K562 (cell line): ENCODE measurements at regions not wholly inside any gene's neighbourhood (a gene's known extent, or its start where the extent isn't known, plus 50 kb on each side); places are given as distances from the start of the nearest gene placed in this dataset.

Experiments used
- ATAC-seq: fragments of 200-7000 bp; cut with Tn5 transposase; 3 replicates; pipeline ENCODE4 v1.9.1; 2020; ENCODE audit warnings: moderate library complexity
- BruUV-seq: library from RNA; stranded (reverse); fragments of 400-500 nt; replicated peaks from 2 replicates; lab custom pipeline; 2021; lab: Mats Ljungman, UMichigan
- CTCF ChIA-PET: fragments of 300-600 bp; formaldehyde crosslinking; extraction: SDS; loops from one replicate; lab custom pipeline; 2021; ENCODE audit warnings: low intra/inter-chr PET ratio; lab: Yijun Ruan, JAX
- POLR2A ChIA-PET: fragments of 300-600, 350-650 bp; sonication (Branson Sonifier 250); formaldehyde crosslinking; extraction: SDS; loops from one replicate; lab custom pipeline; 2021; ENCODE audit warnings: antibody characterized with exemption, inconsistent platforms; lab: Yijun Ruan, JAX
- DNase-seq, 4 experiments: peaks; one replicate each; pipeline versions ENCODE4 v3.0.0 to v3.0.0-alpha.2; 2011 to 2018; ENCODE audit warnings: low spot score in 3 of 4, mixed read lengths in 3 of 4; ENCODE audit errors: extremely low read depth in 1 of 4
- FAIRE-seq: peaks from 2 replicates; lab custom pipeline; 2011; peaks lifted over from hg19 to GRCh38; lab: Jason Lieb, UNC
- H2AFZ ChIP-seq: 2 replicates; pipeline ENCODE4 v1.6.0; 2011; ENCODE audit warnings: low read depth, low read length, control low read depth, inconsistent platforms
- H3K27ac ChIP-seq: fragments of 200-600 bp; 3 replicates; pipeline ENCODE4 v1.8.0; 2011; ENCODE audit warnings: low read depth, mild to moderate bottlenecking, control low read depth, inconsistent platforms, low read length, moderate library complexity, mixed read lengths; ENCODE audit errors: extremely low read depth
- H3K27me3 ChIP-seq, 2 experiments: fragments of 300-600 bp in 1 of 2; 2 replicates in 1 of 2; 3 replicates in 1 of 2; pipeline versions ENCODE4 v1.6.0 to v1.8.0; 2011; ENCODE audit warnings: inconsistent platforms in 2 of 2, low read length in 2 of 2, mild to moderate bottlenecking in 1 of 2, mixed read lengths in 1 of 2, moderate library complexity in 1 of 2; ENCODE audit not compliant: control insufficient read depth in 2 of 2, insufficient read depth in 2 of 2
- H3K36me3 ChIP-seq: fragments of 300-600 bp; 3 replicates; pipeline ENCODE4 v1.8.0; 2011; ENCODE audit warnings: mild to moderate bottlenecking, low read length, inconsistent platforms; ENCODE audit not compliant: control insufficient read depth, insufficient read depth
- H3K4me1 ChIP-seq, 2 experiments: fragments of 200-600 bp in 1 of 2; replicated peaks in 1 of 2; 2 replicates in 1 of 2; 3 replicates in 1 of 2; pipeline versions ENCODE4 v1.5.1 to v1.8.0; 2011; ENCODE audit warnings: inconsistent platforms in 2 of 2, low read length in 2 of 2, mild to moderate bottlenecking in 1 of 2, mixed read lengths in 1 of 2, moderate library complexity in 1 of 2; ENCODE audit not compliant: control insufficient read depth in 2 of 2, insufficient read depth in 2 of 2
- H3K4me2 ChIP-seq: 2 replicates; pipeline ENCODE4 v1.6.1; 2011; ENCODE audit warnings: low read length, control low read depth, inconsistent platforms, mixed read lengths; ENCODE audit not compliant: insufficient read depth
- H3K4me3 ChIP-seq: fragments of 200-600 bp; sonication (generic), shearing (Covaris generic); 2 replicates; pipeline ENCODE4 v1.5.1; 2016; ENCODE audit warnings: control low read depth, inconsistent platforms
- H3K79me2 ChIP-seq: fragments of 200-600 bp; 3 replicates; pipeline ENCODE4 v1.8.0; 2011; ENCODE audit warnings: low read length, inconsistent platforms; ENCODE audit not compliant: control insufficient read depth, insufficient read depth
- H3K9ac ChIP-seq, 2 experiments: 2 replicates each; pipeline versions ENCODE4 v1.6.0 to v1.6.1; 2011; ENCODE audit warnings: low read depth in 2 of 2, low read length in 2 of 2, control low read depth in 1 of 2, inconsistent platforms in 1 of 2, mild to moderate bottlenecking in 1 of 2, mixed read lengths in 1 of 2; ENCODE audit not compliant: insufficient read depth in 1 of 2
- H3K9me1 ChIP-seq: one replicate; pipeline ENCODE4 v1.6.0; 2011; ENCODE audit warnings: inconsistent platforms, mild to moderate bottlenecking, low read length, moderate library complexity; ENCODE audit not compliant: control insufficient read depth, insufficient read depth
- H3K9me3 ChIP-seq: replicated peaks from 2 replicates; pipeline ENCODE4 v1.5.1; 2011; ENCODE audit warnings: low read depth, low read length, inconsistent platforms; ENCODE audit not compliant: control insufficient read depth, insufficient read depth
- H4K20me1 ChIP-seq: replicated peaks from 2 replicates; pipeline ENCODE4 v1.6.1; 2011; ENCODE audit warnings: low read length, inconsistent platforms, mixed read lengths; ENCODE audit not compliant: control insufficient read depth, insufficient read depth
- CHCHD3 ChIP-seq: fragments of 250-450 bp; sonication (Bioruptor Pico); IDR thresholded peaks from 2 replicates; pipeline ENCODE4 v2.1.2; 2022; ENCODE audit warnings: mild to moderate bottlenecking
- ELF1 ChIP-seq: fragments of 200-800 bp; sonication (Bioruptor generic); IDR thresholded peaks from 2 replicates; pipeline ENCODE4 v1.6.1; 2016; ENCODE audit warnings: missing genetic modification characterization, missing compliant biosample characterization
- ZNF444 ChIP-seq: fragments of 250-450 bp; sonication (Bioruptor Pico); IDR thresholded peaks from 2 replicates; pipeline ENCODE4 v1.4.0; 2020; ENCODE audit warnings: mild to moderate bottlenecking, moderate library complexity
- ZNF445 ChIP-seq: fragments of 250-450 bp; sonication (Bioruptor Pico); IDR thresholded peaks from 2 replicates; pipeline ENCODE4 v1.4.0; 2020; ENCODE audit warnings: low read depth, mild to moderate bottlenecking, moderate library complexity
- ZSCAN29 ChIP-seq: fragments of 450-650 bp; IDR thresholded peaks from 2 replicates; pipeline ENCODE4 v1.6.1; 2017
- WGBS: fragments of 100-300 bp; shearing (Covaris generic); methylation state at CpG from one replicate; pipeline ENCODE4 v1.1.6; 2016; ENCODE audit warnings: low coverage, mixed read lengths; ENCODE audit not compliant: insufficient coverage; ENCODE audit errors: missing lambda C conversion rate; 5-methylcytosine and 5-hydroxymethylcytosine counted together
- in situ Hi-C: fragments of 300-500 bp; cut with MboI; formaldehyde crosslinking; loops from 4 replicates; pipeline ENCODE4 v1.15.0; 2018; ENCODE audit warnings: inconsistent platforms, mixed read lengths
- intact Hi-C: fragments of 100-400 bp; cut with micrococcal nuclease; formaldehyde crosslinking; loops from 2 replicates; pipeline ENCODE4 v1.14.2; 2022
- TF ChIP-seq, protein P1 (sequence below), 2 experiments: fragments of 450-650 bp; conservative IDR thresholded peaks; 2 replicates each; pipeline ENCODE4 v1.6.1; 2017; ENCODE audit warnings: mild to moderate bottlenecking in 2 of 2, moderate library complexity in 2 of 2
- TF ChIP-seq, protein P2 (sequence below): fragments of 450-650 bp; IDR thresholded peaks from 2 replicates; pipeline ENCODE4 v1.6.1; 2018; ENCODE audit not compliant: partially characterized antibody
- TF ChIP-seq, protein P3 (sequence below): IDR thresholded peaks from 2 replicates; pipeline ENCODE4 v1.6.1; 2012; ENCODE audit warnings: low read depth, low read length, improper control_type of control experiment, borderline replicate concordance

DNA sequence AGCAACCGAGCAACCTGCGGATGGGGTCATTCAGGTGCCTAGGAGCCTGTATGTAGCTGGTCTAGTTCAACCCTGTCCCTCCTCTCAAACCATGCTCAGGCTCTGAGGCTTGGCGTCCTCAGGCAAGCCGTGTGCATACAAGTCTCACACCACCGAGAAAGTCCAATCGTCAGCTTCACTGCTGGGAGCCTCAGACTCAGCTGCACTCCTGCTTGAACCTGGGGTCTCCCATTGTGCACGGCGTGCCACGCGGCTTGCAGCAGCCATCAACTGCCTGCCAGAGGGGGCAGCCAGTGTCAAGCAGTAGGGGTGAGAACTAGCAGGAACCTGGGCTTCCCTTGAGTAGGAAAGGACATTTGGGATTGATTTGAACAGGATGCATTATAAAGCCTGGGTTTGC lies 1064.6 kb downstream of the BCL11B start:
- Histone ChIP-seq H3K4me3 (no peak overlapping the region), H4K20me1 (no peaks in the 10 kb centered on the region), H3K4me1 (no peaks in the 10 kb centered on the region), H3K79me2 (no peaks in the 10 kb centered on the region), H3K9me1 (no peaks in the 10 kb centered on the region), H3K27ac (no peak overlapping the region), H3K9me3 (no peaks in the 10 kb centered on the region), H2AFZ (no peak overlapping the region), H3K9ac (no peak overlapping the region), H3K4me2 (no peak overlapping the region), H3K27me3 (no peaks in the 10 kb centered on the region), H3K36me3 (no peaks in the 10 kb centered on the region)
- DNase-seq (no peak), ATAC-seq (no peak), FAIRE-seq (no peak)
- ChIA-PET POLR2A (no interaction called here), CTCF (no interaction called here)
- WGBS, result 0% methylated on average over 10 of the region's 10 CpGs
- in situ Hi-C loops, result no loop called here
- TF ChIP-seq ZNF444 (CRISPR knock-in tag) (no peak), ELF1 (no peak), ZSCAN29 (no peak), CHCHD3 (no peak), ZNF445 (CRISPR knock-in tag) (no peak)
- TF ChIP-seq, protein P1, sequence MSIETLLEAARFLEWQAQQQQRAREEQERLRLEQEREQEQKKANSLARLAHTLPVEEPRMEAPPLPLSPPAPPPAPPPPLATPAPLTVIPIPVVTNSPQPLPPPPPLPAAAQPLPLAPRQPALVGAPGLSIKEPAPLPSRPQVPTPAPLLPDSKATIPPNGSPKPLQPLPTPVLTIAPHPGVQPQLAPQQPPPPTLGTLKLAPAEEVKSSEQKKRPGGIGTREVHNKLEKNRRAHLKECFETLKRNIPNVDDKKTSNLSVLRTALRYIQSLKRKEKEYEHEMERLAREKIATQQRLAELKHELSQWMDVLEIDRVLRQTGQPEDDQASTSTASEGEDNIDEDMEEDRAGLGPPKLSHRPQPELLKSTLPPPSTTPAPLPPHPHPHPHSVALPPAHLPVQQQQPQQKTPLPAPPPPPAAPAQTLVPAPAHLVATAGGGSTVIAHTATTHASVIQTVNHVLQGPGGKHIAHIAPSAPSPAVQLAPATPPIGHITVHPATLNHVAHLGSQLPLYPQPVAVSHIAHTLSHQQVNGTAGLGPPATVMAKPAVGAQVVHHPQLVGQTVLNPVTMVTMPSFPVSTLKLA (conservative IDR thresholded peaks at IDR 0.05), result no peak
- TF ChIP-seq, protein P2, sequence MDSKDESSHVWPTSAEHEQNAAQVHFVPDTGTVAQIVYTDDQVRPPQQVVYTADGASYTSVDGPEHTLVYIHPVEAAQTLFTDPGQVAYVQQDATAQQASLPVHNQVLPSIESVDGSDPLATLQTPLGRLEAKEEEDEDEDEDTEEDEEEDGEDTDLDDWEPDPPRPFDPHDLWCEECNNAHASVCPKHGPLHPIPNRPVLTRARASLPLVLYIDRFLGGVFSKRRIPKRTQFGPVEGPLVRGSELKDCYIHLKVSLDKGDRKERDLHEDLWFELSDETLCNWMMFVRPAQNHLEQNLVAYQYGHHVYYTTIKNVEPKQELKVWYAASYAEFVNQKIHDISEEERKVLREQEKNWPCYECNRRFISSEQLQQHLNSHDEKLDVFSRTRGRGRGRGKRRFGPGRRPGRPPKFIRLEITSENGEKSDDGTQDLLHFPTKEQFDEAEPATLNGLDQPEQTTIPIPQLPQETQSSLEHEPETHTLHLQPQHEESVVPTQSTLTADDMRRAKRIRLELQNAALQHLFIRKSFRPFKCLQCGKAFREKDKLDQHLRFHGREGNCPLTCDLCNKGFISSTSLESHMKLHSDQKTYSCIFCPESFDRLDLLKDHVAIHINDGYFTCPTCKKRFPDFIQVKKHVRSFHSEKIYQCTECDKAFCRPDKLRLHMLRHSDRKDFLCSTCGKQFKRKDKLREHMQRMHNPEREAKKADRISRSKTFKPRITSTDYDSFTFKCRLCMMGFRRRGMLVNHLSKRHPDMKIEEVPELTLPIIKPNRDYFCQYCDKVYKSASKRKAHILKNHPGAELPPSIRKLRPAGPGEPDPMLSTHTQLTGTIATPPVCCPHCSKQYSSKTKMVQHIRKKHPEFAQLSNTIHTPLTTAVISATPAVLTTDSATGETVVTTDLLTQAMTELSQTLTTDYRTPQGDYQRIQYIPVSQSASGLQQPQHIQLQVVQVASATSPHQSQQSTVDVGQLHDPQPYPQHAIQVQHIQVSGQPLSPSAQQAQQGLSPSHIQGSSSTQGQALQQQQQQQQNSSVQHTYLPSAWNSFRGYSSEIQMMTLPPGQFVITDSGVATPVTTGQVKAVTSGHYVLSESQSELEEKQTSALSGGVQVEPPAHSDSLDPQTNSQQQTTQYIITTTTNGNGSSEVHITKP, result no peak
- TF ChIP-seq, protein P3, sequence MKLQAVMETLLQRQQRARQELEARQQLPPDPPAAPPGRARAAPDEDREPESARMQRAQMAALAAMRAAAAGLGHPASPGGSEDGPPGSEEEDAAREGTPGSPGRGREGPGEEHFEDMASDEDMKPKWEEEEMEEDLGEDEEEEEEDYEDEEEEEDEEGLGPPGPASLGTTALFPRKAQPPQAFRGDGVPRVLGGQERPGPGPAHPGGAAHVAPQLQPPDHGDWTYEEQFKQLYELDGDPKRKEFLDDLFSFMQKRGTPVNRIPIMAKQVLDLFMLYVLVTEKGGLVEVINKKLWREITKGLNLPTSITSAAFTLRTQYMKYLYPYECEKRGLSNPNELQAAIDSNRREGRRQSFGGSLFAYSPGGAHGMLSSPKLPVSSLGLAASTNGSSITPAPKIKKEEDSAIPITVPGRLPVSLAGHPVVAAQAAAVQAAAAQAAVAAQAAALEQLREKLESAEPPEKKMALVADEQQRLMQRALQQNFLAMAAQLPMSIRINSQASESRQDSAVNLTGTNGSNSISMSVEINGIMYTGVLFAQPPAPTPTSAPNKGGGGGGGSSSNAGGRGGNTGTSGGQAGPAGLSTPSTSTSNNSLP, result no peak
- intact Hi-C loops, result no loop called here
- no TSS peak for BruUV-seq
